Gastroesophageal sphincter (tissue), 4 donors: ENCODE measurements at regions not wholly inside any gene's neighbourhood (a gene's known extent, or its start where the extent isn't known, plus 50 kb on each side); places are given as distances from the start of the nearest gene placed in this dataset.

Source experiments
- ATAC-seq: fragments of 150-250 bp; one replicate; pipeline ENCODE4 v1.9.1; 2016; ENCODE audit warnings: mild to moderate bottlenecking, moderate library complexity
- H3K27ac ChIP-seq, 4 donors: fragments of 200-600 bp; sonication (generic) in 3 of 4; 1 replicate in 3 of 4; 2 replicates in 1 of 4; pipeline ENCODE4 v1.5.1; 2016 to 2019
- H3K27me3 ChIP-seq: fragments of 200-600 bp; sonication (generic); one replicate; pipeline ENCODE4 v1.5.1; 2019
- H3K36me3 ChIP-seq, 2 donors: fragments of 200-600 bp; sonication (generic); one replicate each; pipeline ENCODE4 v1.5.1; 2019; ENCODE audit warnings: control low read depth in 1 of 2
- H3K4me1 ChIP-seq, 3 donors: fragments of 200-600 bp; sonication (generic); 1 replicate in 2 of 3; 2 replicates in 1 of 3; pipeline ENCODE4 v1.5.1; 2016 to 2019; ENCODE audit warnings: control low read depth in 2 of 3
- H3K4me3 ChIP-seq, 2 donors: fragments of 200-600 bp; sonication (generic); one replicate each; pipeline ENCODE4 v1.5.1; 2019; ENCODE audit warnings: mild to moderate bottlenecking in 1 of 2, moderate library complexity in 1 of 2
- H3K9me3 ChIP-seq, 3 donors: fragments of 200-600 bp; sonication (generic); one replicate each; pipeline ENCODE4 v1.5.1; 2017 to 2019; ENCODE audit warnings: control low read depth in 2 of 3
- EP300 ChIP-seq: sonication (generic); formaldehyde crosslinking; IDR thresholded peaks from one replicate; pipeline ENCODE4 v1.6.1; 2017; ENCODE audit warnings: antibody characterized with exemption, mild to moderate bottlenecking
- POLR2A ChIP-seq, 2 donors: fragments of 450-650 bp; IDR thresholded peaks; one replicate each; pipeline ENCODE4 v1.6.1; 2017; ENCODE audit warnings: antibody characterized with exemption in 2 of 2, mild to moderate bottlenecking in 2 of 2, moderate library complexity in 1 of 2
- POLR2AphosphoS5 ChIP-seq: sonication (generic); formaldehyde crosslinking; IDR thresholded peaks from one replicate; pipeline ENCODE4 v1.6.1; 2017; ENCODE audit warnings: antibody characterized with exemption
- WGBS, 2 donors: methylation state at CpG; one replicate each; pipeline ENCODE4 v1.1.5; 2018; ENCODE audit warnings: low coverage in 1 of 2; 5-methylcytosine and 5-hydroxymethylcytosine counted together
- TF ChIP-seq, protein P1 (sequence below), 4 experiments: fragments of 200-600 bp in 2 of 4; fragments of 450-650 bp in 2 of 4; sonication (generic) in 1 of 4; IDR thresholded peaks; one replicate each; pipeline ENCODE4 v1.5.1; 2017 to 2019; ENCODE audit warnings: antibody characterized with exemption in 4 of 4, mild to moderate bottlenecking in 2 of 4, moderate library complexity in 2 of 4

DNA sequence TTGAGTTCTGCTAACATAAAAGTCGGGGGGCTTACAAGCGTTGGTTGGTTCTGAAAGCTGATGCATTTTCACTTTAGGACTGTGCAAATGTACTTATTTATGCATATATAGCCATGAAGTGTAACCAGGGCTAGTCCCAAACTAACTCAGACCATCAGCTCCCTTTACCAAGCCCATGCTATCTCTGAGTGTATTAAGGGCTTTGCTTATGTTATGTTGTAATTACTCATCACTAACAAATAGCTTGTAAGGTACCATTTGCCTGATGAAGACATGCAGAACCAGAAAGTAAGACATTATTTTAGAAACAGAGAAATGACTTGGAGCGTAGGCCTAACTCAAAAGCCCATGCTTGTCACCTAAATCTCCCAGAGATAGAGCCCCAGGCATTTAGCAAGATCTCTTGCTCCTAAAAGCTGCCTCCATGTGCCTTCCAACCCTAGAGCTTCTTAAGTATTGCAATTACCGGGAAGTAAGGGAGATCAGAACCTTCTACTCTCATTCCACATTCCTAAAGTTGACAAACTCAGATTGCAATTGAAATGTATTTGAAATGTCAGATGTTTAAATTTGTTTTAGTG lies 362.9 kb upstream of the RBMS3 start:
- TF ChIP-seq, protein P1, sequence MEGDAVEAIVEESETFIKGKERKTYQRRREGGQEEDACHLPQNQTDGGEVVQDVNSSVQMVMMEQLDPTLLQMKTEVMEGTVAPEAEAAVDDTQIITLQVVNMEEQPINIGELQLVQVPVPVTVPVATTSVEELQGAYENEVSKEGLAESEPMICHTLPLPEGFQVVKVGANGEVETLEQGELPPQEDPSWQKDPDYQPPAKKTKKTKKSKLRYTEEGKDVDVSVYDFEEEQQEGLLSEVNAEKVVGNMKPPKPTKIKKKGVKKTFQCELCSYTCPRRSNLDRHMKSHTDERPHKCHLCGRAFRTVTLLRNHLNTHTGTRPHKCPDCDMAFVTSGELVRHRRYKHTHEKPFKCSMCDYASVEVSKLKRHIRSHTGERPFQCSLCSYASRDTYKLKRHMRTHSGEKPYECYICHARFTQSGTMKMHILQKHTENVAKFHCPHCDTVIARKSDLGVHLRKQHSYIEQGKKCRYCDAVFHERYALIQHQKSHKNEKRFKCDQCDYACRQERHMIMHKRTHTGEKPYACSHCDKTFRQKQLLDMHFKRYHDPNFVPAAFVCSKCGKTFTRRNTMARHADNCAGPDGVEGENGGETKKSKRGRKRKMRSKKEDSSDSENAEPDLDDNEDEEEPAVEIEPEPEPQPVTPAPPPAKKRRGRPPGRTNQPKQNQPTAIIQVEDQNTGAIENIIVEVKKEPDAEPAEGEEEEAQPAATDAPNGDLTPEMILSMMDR (IDR thresholded peaks at IDR 0.05): no peak
- no peak for TF ChIP-seq EP300
- no peak for TF ChIP-seq POLR2AphosphoS5
- TF ChIP-seq POLR2A (IDR thresholded peaks at IDR 0.05): no peak
- Histone ChIP-seq H3K36me3 (no peaks in the 10 kb centered on the region), H3K4me1 (peaks cover 7 to 21% (median 7%) of the 10 kb centered on the region in 3 donors), H3K9me3 (no peaks in the 10 kb centered on the region), H3K4me3 (no peak overlapping the region), H3K27ac (no peak overlapping the region), H3K27me3 (no peaks in the 10 kb centered on the region)
- 90 to 95% methylated on average over 4 of the region's 4 CpGs for WGBS, 2 donors
- ATAC-seq: no peak

DNA sequence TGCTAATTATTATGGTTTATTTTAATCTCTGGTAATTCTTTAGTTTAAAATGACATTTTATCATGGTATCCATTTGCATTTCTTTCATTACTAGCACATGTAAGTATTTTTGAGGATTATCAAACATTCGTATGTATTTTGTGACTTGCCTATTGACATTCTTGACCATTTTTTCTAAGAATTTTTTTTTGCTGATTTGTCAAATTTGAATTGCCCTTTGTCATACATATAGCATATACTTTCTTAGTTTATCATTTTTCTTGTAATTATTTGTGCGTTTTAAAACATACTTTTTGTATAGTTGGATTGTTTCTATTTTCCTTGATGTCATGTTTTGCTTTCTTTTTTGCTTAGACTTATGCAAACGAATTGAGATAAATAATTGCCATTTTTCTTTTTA lies 358.5 kb upstream of the RBMS3 start:
- TF ChIP-seq, protein P1 (IDR thresholded peaks at IDR 0.05): no peak
- TF ChIP-seq POLR2AphosphoS5 (no peak), POLR2A (IDR thresholded peaks at IDR 0.05) (no peak)
- Histone ChIP-seq H3K4me1 (no peaks in the 10 kb centered on the region), H3K36me3 (no peaks in the 10 kb centered on the region), H3K27ac (no peak overlapping the region), H3K27me3 (no peaks in the 10 kb centered on the region), H3K9me3 (no peaks in the 10 kb centered on the region), H3K4me3 (no peak overlapping the region)
- no peak for ATAC-seq
- WGBS, 2 donors: 76 to 95% methylated on average over 3 of the region's 3 CpGs

DNA sequence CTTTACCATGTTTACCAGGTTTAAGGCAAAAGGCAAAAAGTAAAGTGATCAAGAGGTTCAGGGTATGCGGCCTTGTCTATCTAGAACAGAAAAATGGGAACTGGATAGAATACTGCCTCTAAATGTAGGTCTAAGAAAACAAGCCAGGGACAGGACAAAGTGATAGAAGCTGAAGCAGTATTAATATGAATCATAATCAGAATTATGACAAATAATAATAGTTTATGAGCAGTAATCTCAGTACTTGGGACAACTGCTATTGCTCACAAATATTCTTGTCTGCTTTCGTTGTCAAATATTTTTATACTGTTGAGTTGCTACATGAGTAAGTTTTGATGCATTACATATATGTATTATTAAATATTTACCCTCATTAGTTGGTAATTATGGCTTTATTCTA lies 356.9 kb upstream of the RBMS3 start:
- no peak overlapping the region for H3K27ac ChIP-seq
- no peaks in the 10 kb centered on the region for H3K36me3 ChIP-seq
- H3K9me3 ChIP-seq: no peaks in the 10 kb centered on the region
- ATAC-seq: no peak
- 100% methylated on average over 1 to 2 of the region's 2 CpGs for WGBS, 2 donors
- no peaks in the 10 kb centered on the region for H3K4me1 ChIP-seq
- H3K27me3 ChIP-seq: no peaks in the 10 kb centered on the region
- TF ChIP-seq, protein P1 (IDR thresholded peaks at IDR 0.05): no peak
- TF ChIP-seq POLR2A (IDR thresholded peaks at IDR 0.05) (no peak), POLR2AphosphoS5 (no peak), EP300 (no peak)
- no peak overlapping the region for H3K4me3 ChIP-seq

DNA sequence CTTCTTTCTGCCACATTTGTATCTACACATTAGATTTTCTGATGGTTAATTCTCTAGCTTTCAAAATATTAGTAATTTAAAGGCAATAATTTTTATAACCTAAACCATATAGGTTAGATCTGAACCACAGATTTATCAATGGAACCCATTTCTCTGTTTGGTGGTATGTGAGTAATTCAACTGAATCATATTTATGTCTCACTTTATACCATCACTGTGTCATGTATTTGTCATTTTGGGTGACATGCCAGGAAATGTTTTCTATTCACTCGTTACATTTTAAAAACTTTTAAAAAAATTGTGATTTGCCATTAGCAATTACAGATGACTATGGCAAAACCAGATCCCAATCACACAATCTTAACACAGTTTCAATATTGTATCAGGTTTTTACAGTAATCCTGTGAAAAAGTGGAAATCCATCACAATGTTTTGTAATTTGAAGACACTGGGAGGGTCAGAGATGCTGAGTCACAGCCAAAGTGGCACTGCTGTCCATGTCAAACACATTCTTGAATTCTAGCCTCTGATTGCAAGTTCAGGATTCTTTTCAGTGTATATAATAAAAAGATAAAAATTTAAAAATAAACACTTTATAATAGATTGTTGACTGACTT lies 356.0 kb upstream of the RBMS3 start:
- Histone ChIP-seq H3K9me3 (no peaks in the 10 kb centered on the region), H3K27ac (no peak overlapping the region), H3K36me3 (no peaks in the 10 kb centered on the region), H3K4me3 (no peak overlapping the region), H3K4me1 (no peaks in the 10 kb centered on the region), H3K27me3 (no peaks in the 10 kb centered on the region)
- no peak for TF ChIP-seq EP300
- TF ChIP-seq, protein P1 (IDR thresholded peaks at IDR 0.05): no peak
- no peak for TF ChIP-seq POLR2AphosphoS5
- no peak for TF ChIP-seq POLR2A (IDR thresholded peaks at IDR 0.05)
- no peak for ATAC-seq
- WGBS, 2 donors: 86 to 92% methylated on average over 1 of the region's 1 CpG

DNA sequence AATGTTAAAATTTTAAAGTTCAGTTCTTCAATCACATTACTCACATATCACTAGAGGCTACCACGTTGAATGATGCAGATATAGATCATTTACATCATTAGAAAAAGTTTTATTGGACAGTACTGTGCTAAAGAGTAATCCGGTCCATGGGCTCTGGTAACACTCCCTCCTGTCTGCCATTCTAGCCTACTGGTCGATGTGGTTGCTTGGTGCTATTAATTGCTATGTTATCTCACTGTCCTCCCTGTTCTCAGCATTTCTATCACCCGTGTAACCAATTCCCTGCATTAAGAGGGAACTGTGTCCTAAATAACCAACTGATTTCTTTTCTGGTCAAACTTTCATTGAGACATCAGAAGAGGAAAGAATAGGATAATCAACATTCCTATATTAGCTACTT lies 347.5 kb upstream of the RBMS3 start:
- TF ChIP-seq POLR2AphosphoS5 (no peak), EP300 (no peak), POLR2A (IDR thresholded peaks at IDR 0.05) (no peak)
- TF ChIP-seq, protein P1 (IDR thresholded peaks at IDR 0.05): no peak
- 90 to 94% methylated on average over 4 of the region's 4 CpGs for WGBS, 2 donors
- H3K9me3 ChIP-seq: no peaks in the 10 kb centered on the region
- H3K27me3 ChIP-seq: no peaks in the 10 kb centered on the region
- H3K27ac ChIP-seq: no peak overlapping the region
- ATAC-seq: no peak
- H3K36me3 ChIP-seq: no peaks in the 10 kb centered on the region
- no peak overlapping the region for H3K4me3 ChIP-seq
- H3K4me1 ChIP-seq: no peaks in the 10 kb centered on the region
